GM12878 (cell line): ENCODE measurements at regions not wholly inside any gene's neighbourhood (a gene's known extent, or its start where the extent isn't known, plus 50 kb on each side); places are given as distances from the start of the nearest gene placed in this dataset.

Experiments
- ATAC-seq: fragments of 200-7000 bp; cut with Tn5 transposase; 3 replicates; pipeline ENCODE4 v1.9.1; 2020; ENCODE audit warnings: mild to moderate bottlenecking, moderate library complexity
- BruUV-seq: library from RNA; stranded (reverse); fragments of 400-500 nt; replicated peaks from 2 replicates; lab custom pipeline; 2021; lab: Mats Ljungman, UMichigan
- CTCF ChIA-PET: fragments of 300-600 bp; sonication (Branson Sonifier 250); formaldehyde crosslinking; extraction: SDS; loops from one replicate; lab custom pipeline; 2021; ENCODE audit warnings: inconsistent platforms; lab: Yijun Ruan, JAX
- POLR2A ChIA-PET: fragments of 350-600 bp; formaldehyde crosslinking; extraction: SDS; loops from one replicate; lab custom pipeline; 2021; ENCODE audit warnings: inconsistent platforms; lab: Charles Lee
- RAD21 ChIA-PET: fragments of 300-600 bp; sonication (Branson Sonifier 250); formaldehyde crosslinking; loops from one replicate; lab custom pipeline; 2023; ENCODE audit warnings: antibody characterized with exemption; ENCODE audit not compliant: unreplicated experiment; lab: Charles Lee
- SMC1A ChIA-PET: fragments of 300-600 bp; sonication (Branson Sonifier 250); formaldehyde crosslinking; loops from one replicate; lab custom pipeline; 2023; ENCODE audit not compliant: unreplicated experiment, uncharacterized antibody; lab: Charles Lee
- DNase-seq: peaks from one replicate; pipeline ENCODE4 v3.0.0-alpha.2; 2011; ENCODE audit warnings: low read depth, low spot score
- FAIRE-seq: peaks from 3 replicates; lab custom pipeline; 2011; peaks lifted over from hg19 to GRCh38; lab: Jason Lieb, UNC
- H2AFZ ChIP-seq: 2 replicates; pipeline ENCODE4 v1.6.0; 2011; ENCODE audit warnings: low read depth, low read length, control low read depth; ENCODE audit not compliant: control insufficient read depth
- H3K27ac ChIP-seq: 2 replicates; pipeline ENCODE4 v1.5.1; 2011; ENCODE audit warnings: control low read depth; ENCODE audit not compliant: control insufficient read depth, insufficient read depth
- H3K27me3 ChIP-seq, 2 experiments: replicated peaks in 1 of 2; 2 replicates each; pipeline versions ENCODE4 v1.6.0 to v1.6.1; 2011; ENCODE audit warnings: low read length in 1 of 2; ENCODE audit not compliant: control insufficient read depth in 2 of 2, insufficient read depth in 2 of 2
- H3K36me3 ChIP-seq, 2 experiments: 2 replicates each; pipeline ENCODE4 v1.5.1; 2011; ENCODE audit warnings: low read length in 1 of 2; ENCODE audit not compliant: control insufficient read depth in 2 of 2, insufficient read depth in 2 of 2
- H3K4me1 ChIP-seq: 2 replicates; pipeline ENCODE4 v1.6.1; 2011; ENCODE audit warnings: mild to moderate bottlenecking, low read length, moderate library complexity, mixed read lengths; ENCODE audit not compliant: control insufficient read depth, insufficient read depth
- H3K4me2 ChIP-seq: 2 replicates; pipeline ENCODE4 v1.6.0; 2011; ENCODE audit warnings: control low read depth; ENCODE audit not compliant: control insufficient read depth, insufficient read depth
- H3K4me3 ChIP-seq: fragments of 200-600 bp; sonication (generic); 2 replicates; pipeline ENCODE4 v1.5.1; 2016
- H3K79me2 ChIP-seq: 2 replicates; pipeline ENCODE4 v1.6.0; 2011; ENCODE audit warnings: low read length; ENCODE audit not compliant: control insufficient read depth, insufficient read depth
- H3K9ac ChIP-seq: 2 replicates; pipeline ENCODE4 v1.8.0; 2011; ENCODE audit warnings: low read length, control low read depth, mixed read lengths; ENCODE audit not compliant: control insufficient read depth, insufficient read depth
- H3K9me3 ChIP-seq: replicated peaks from 3 replicates; pipeline ENCODE4 v1.5.1; 2011; ENCODE audit warnings: mild to moderate bottlenecking, low read length; ENCODE audit not compliant: control insufficient read depth, insufficient read depth
- H4K20me1 ChIP-seq: 2 replicates; pipeline ENCODE4 v1.6.0; 2011; ENCODE audit not compliant: control insufficient read depth, insufficient read depth
- CBFB ChIP-seq: IDR thresholded peaks from 2 replicates; pipeline ENCODE4 v1.6.1; 2016; ENCODE audit warnings: antibody characterized with exemption, low read depth
- CBX5 ChIP-seq: sonication (generic); IDR thresholded peaks from 2 replicates; pipeline ENCODE4 v1.6.1; 2016; ENCODE audit warnings: low read depth, moderate library complexity, mild to moderate bottlenecking, inconsistent platforms
- JUNB ChIP-seq: IDR thresholded peaks from 2 replicates; pipeline ENCODE4 v1.6.1; 2016; ENCODE audit warnings: antibody characterized with exemption, mild to moderate bottlenecking
- NR2F1 ChIP-seq: fragments of 450-650 bp; conservative IDR thresholded peaks from 2 replicates; pipeline ENCODE4 v1.6.1; 2017; ENCODE audit warnings: mild to moderate bottlenecking
- POU2F2 ChIP-seq: IDR thresholded peaks from 3 replicates; pipeline ENCODE4 v1.6.1; 2011; ENCODE audit warnings: low read depth, mild to moderate bottlenecking, low read length, borderline replicate concordance
- RAD21 ChIP-seq: IDR thresholded peaks from 2 replicates; pipeline ENCODE4 v1.6.1; 2011; ENCODE audit warnings: mild to moderate bottlenecking, low read depth, low read length, moderate library complexity; ENCODE audit not compliant: insufficient read depth
- TBL1XR1 ChIP-seq: IDR thresholded peaks from 2 replicates; pipeline ENCODE4 v1.6.1; 2012; ENCODE audit warnings: low read depth, low read length, improper control_type of control experiment
- TCF7 ChIP-seq: IDR thresholded peaks from 2 replicates; pipeline ENCODE4 v1.6.1; 2014; ENCODE audit warnings: antibody characterized with exemption, borderline replicate concordance
- YBX1 ChIP-seq: fragments of 450-650 bp; IDR thresholded peaks from 2 replicates; pipeline ENCODE4 v1.6.1; 2016; ENCODE audit warnings: antibody characterized with exemption
- WGBS: methylation state at CpG from one replicate; pipeline ENCODE4 v1.1.6; 2016; ENCODE audit warnings: low lambda C conversion rate; ENCODE audit not compliant: insufficient replicate concordance, insufficient coverage; ENCODE audit errors: missing lambda C conversion rate; 5-methylcytosine and 5-hydroxymethylcytosine counted together
- in situ Hi-C: fragments of 300-500 bp; cut with MboI; formaldehyde crosslinking; loops from 9 replicates; pipeline ENCODE4 v1.14.3; 2018; ENCODE audit warnings: mixed read lengths
- intact Hi-C: fragments of 100-400 bp; cut with micrococcal nuclease; formaldehyde crosslinking; loops from one replicate; pipeline ENCODE4 v1.14.2; 2022; ENCODE audit not compliant: unreplicated experiment
- TF ChIP-seq, protein P1 (sequence below): IDR thresholded peaks from 2 replicates; pipeline ENCODE4 v1.6.1; 2011; ENCODE audit warnings: low read depth, low read length, improper control_type of control experiment, borderline replicate concordance
- TF ChIP-seq, protein P2 (sequence below): IDR thresholded peaks from 2 replicates; pipeline ENCODE4 v1.6.1; 2011; ENCODE audit warnings: low read depth, mild to moderate bottlenecking, low read length, moderate library complexity, borderline replicate concordance; ENCODE audit errors: extremely low read depth
- TF ChIP-seq, protein P3 (sequence below): fragments of 450-650 bp; IDR thresholded peaks from 2 replicates; pipeline ENCODE4 v1.6.1; 2018; ENCODE audit warnings: mild to moderate bottlenecking, low read depth, moderate library complexity; ENCODE audit not compliant: partially characterized antibody
- TF ChIP-seq, protein P4 (sequence below), 3 experiments: IDR thresholded peaks in 2 of 3; conservative IDR thresholded peaks in 1 of 3; 2 replicates each; pipeline ENCODE4 v1.5.1; 2011; ENCODE audit warnings: low read depth in 3 of 3, low read length in 3 of 3, mild to moderate bottlenecking in 3 of 3, control low read depth in 2 of 3, moderate library complexity in 2 of 3, inconsistent platforms in 1 of 3, mixed read lengths in 1 of 3; ENCODE audit not compliant: control insufficient read depth in 2 of 3, insufficient read depth in 1 of 3; ENCODE audit errors: extremely low read depth in 1 of 3
- TF ChIP-seq, protein P5 (sequence below): IDR thresholded peaks from 2 replicates; pipeline ENCODE4 v1.6.1; 2011; ENCODE audit warnings: borderline replicate concordance, low read depth, mild to moderate bottlenecking, moderate library complexity, mixed read lengths, low read length; ENCODE audit not compliant: insufficient read depth; ENCODE audit errors: extremely low read length
- TF ChIP-seq, protein P6 (sequence below): IDR thresholded peaks from 2 replicates; pipeline ENCODE4 v1.6.1; 2012; ENCODE audit warnings: low read depth, low read length, improper control_type of control experiment

DNA sequence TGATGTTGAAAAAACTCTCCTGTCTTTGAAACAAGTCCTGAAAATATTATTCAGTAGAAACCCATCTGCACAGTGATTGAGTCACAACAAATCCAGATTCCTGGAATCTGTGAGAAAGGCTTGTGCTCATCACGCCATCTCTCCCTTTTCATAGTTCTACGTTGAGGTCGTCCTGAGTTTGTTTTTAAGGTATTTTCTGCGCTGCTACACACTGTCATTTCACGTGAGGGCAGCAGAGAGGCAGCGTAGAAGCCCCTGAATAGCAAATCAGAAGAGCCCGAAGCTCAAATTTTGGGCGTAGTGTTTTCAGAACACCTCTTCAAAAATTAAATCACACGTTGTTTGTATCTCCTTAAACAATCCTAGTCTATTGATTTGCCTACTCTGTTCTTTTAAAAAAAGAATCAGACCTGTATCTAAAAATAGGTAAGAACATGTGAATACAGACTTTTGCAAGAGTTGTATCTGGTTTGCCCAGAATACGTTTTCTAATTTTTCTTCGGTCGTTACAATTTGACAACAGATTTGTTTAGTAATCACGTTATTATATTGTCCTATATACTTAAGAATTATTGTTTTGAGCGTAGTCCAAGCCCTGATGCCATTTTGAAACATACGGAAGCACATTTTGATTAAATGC lies 61.6 kb upstream of the SLC38A11 start:
- in situ Hi-C loops (no loop called here), intact Hi-C loops (no loop called here)
- Histone ChIP-seq H3K4me1 (no peaks in the 10 kb centered on the region), H4K20me1 (no peaks in the 10 kb centered on the region), H3K9ac (no peak overlapping the region), H2AFZ (no peak overlapping the region), H3K79me2 (no peaks in the 10 kb centered on the region), H3K4me2 (no peak overlapping the region), H3K36me3 (no peaks in the 10 kb centered on the region), H3K27me3 (no peaks in the 10 kb centered on the region), H3K4me3 (no peak overlapping the region), H3K9me3 (no peaks in the 10 kb centered on the region), H3K27ac (no peak overlapping the region)
- ChIA-PET RAD21 (interaction anchor here (0.7 to 3.5 kb wide), 7 partner anchors 10 to 1111 kb away, joined by 3 to 32 read pairs (median 3); partner anchors contain the start of genes SCN1A and SCN3A), SMC1A (interaction anchor here (0.6 to 3.3 kb wide), 7 partner anchors 10 to 858 kb away, joined by 3 to 36 read pairs (median 3); partner anchors contain the start of gene SCN3A), POLR2A (no interaction called here), CTCF (interaction anchor here (0.6 to 7.4 kb wide), 27 partner anchors 10 to 1111 kb away, joined by 3 to 136 read pairs (median 4); partner anchors contain the start of genes SCN1A and SCN3A)
- no TSS peak for BruUV-seq
- ATAC-seq (peak; percentile 88), FAIRE-seq (no peak), DNase-seq (no peak)
- 7% methylated on average over 15 of the region's 15 CpGs for WGBS
- TF ChIP-seq CBX5: no peak
- TF ChIP-seq TCF7: no peak
- TF ChIP-seq, protein P1, sequence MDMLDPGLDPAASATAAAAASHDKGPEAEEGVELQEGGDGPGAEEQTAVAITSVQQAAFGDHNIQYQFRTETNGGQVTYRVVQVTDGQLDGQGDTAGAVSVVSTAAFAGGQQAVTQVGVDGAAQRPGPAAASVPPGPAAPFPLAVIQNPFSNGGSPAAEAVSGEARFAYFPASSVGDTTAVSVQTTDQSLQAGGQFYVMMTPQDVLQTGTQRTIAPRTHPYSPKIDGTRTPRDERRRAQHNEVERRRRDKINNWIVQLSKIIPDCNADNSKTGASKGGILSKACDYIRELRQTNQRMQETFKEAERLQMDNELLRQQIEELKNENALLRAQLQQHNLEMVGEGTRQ: no peak
- no peak for TF ChIP-seq YBX1
- TF ChIP-seq, protein P2, sequence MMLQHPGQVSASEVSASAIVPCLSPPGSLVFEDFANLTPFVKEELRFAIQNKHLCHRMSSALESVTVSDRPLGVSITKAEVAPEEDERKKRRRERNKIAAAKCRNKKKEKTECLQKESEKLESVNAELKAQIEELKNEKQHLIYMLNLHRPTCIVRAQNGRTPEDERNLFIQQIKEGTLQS: no peak
- no peak for TF ChIP-seq TBL1XR1
- TF ChIP-seq, protein P3, sequence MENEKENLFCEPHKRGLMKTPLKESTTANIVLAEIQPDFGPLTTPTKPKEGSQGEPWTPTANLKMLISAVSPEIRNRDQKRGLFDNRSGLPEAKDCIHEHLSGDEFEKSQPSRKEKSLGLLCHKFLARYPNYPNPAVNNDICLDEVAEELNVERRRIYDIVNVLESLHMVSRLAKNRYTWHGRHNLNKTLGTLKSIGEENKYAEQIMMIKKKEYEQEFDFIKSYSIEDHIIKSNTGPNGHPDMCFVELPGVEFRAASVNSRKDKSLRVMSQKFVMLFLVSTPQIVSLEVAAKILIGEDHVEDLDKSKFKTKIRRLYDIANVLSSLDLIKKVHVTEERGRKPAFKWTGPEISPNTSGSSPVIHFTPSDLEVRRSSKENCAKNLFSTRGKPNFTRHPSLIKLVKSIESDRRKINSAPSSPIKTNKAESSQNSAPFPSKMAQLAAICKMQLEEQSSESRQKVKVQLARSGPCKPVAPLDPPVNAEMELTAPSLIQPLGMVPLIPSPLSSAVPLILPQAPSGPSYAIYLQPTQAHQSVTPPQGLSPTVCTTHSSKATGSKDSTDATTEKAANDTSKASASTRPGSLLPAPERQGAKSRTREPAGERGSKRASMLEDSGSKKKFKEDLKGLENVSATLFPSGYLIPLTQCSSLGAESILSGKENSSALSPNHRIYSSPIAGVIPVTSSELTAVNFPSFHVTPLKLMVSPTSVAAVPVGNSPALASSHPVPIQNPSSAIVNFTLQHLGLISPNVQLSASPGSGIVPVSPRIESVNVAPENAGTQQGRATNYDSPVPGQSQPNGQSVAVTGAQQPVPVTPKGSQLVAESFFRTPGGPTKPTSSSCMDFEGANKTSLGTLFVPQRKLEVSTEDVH: no peak
- no peak for TF ChIP-seq JUNB
- TF ChIP-seq, protein P4, sequence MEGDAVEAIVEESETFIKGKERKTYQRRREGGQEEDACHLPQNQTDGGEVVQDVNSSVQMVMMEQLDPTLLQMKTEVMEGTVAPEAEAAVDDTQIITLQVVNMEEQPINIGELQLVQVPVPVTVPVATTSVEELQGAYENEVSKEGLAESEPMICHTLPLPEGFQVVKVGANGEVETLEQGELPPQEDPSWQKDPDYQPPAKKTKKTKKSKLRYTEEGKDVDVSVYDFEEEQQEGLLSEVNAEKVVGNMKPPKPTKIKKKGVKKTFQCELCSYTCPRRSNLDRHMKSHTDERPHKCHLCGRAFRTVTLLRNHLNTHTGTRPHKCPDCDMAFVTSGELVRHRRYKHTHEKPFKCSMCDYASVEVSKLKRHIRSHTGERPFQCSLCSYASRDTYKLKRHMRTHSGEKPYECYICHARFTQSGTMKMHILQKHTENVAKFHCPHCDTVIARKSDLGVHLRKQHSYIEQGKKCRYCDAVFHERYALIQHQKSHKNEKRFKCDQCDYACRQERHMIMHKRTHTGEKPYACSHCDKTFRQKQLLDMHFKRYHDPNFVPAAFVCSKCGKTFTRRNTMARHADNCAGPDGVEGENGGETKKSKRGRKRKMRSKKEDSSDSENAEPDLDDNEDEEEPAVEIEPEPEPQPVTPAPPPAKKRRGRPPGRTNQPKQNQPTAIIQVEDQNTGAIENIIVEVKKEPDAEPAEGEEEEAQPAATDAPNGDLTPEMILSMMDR (IDR thresholded peaks at IDR 0.05 in 2 of 3, conservative IDR thresholded peaks at IDR 0.05 in 1 of 3; ENCODE audit: control insufficient read depth in 2 of 3, extremely low read depth in 1 of 3, insufficient read depth in 1 of 3, low read depth in 3 of 3, low read length in 3 of 3): peak; percentile 42 to 47 (median 45)
- peak; percentile 56 for TF ChIP-seq RAD21
- no peak for TF ChIP-seq POU2F2
- TF ChIP-seq NR2F1: no peak
- TF ChIP-seq CBFB: no peak
- TF ChIP-seq, protein P5, sequence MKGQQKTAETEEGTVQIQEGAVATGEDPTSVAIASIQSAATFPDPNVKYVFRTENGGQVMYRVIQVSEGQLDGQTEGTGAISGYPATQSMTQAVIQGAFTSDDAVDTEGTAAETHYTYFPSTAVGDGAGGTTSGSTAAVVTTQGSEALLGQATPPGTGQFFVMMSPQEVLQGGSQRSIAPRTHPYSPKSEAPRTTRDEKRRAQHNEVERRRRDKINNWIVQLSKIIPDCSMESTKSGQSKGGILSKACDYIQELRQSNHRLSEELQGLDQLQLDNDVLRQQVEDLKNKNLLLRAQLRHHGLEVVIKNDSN: no peak
- TF ChIP-seq, protein P6, sequence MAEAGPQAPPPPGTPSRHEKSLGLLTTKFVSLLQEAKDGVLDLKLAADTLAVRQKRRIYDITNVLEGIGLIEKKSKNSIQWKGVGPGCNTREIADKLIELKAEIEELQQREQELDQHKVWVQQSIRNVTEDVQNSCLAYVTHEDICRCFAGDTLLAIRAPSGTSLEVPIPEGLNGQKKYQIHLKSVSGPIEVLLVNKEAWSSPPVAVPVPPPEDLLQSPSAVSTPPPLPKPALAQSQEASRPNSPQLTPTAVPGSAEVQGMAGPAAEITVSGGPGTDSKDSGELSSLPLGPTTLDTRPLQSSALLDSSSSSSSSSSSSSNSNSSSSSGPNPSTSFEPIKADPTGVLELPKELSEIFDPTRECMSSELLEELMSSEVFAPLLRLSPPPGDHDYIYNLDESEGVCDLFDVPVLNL: no peak
